Spinal cord (tissue), 9 donors: ENCODE measurements at regions not wholly inside any gene's neighbourhood (a gene's known extent, or its start where the extent isn't known, plus 50 kb on each side); places are given as distances from the start of the nearest gene placed in this dataset.

Experiments
- DNase-seq, 6 donors: peaks; one replicate each; pipeline versions ENCODE4 v3.0.0 to v3.0.0-alpha.2; 2013 to 2015; ENCODE audit warnings: low spot score in 6 of 6, low read depth in 4 of 6
- H3K27ac ChIP-seq: one replicate; pipeline ENCODE4 v1.5.1; 2013; ENCODE audit warnings: low read depth, low read length, control low read depth
- H3K27me3 ChIP-seq: one replicate; pipeline ENCODE4 v1.6.1; 2013; ENCODE audit warnings: low read length; ENCODE audit not compliant: control insufficient read depth, insufficient read depth
- H3K36me3 ChIP-seq: one replicate; pipeline ENCODE4 v1.6.1; 2013; ENCODE audit warnings: low read length; ENCODE audit not compliant: control insufficient read depth, insufficient read depth
- H3K4me1 ChIP-seq: one replicate; pipeline ENCODE4 v1.6.1; 2013; ENCODE audit warnings: low read length; ENCODE audit not compliant: control insufficient read depth, insufficient read depth
- H3K4me3 ChIP-seq: one replicate; pipeline ENCODE4 v1.5.1; 2013; ENCODE audit warnings: low read depth, low read length, control low read depth
- H3K9me3 ChIP-seq: one replicate; pipeline ENCODE4 v1.6.1; 2013; ENCODE audit warnings: low read length; ENCODE audit not compliant: control insufficient read depth, insufficient read depth
- WGBS: methylation state at CpG from one replicate; pipeline ENCODE4 v1.1.5; 2013; ENCODE audit warnings: missing lambda C conversion rate; ENCODE audit not compliant: insufficient coverage; 5-methylcytosine and 5-hydroxymethylcytosine counted together
- donor health status: healthy.

DNA sequence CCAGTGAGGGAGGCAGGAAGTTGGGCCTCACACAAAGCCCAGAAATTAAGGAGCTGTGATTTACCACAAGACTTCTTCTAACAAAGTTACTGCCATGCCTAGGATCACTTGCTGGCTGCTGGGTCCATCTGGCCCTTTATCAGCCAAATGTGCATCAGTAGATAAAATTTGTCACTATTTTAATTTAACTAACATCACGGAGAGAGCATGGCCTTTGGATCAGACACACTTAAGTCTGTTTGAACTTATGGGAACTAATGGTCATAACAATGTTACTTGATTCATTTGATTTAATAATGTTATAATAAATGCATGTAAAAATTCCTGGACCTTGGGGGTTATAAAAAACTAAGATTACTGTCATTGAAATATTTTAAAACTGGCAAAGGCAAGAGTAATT is 67.2 kb upstream of the CCDC190 start:
- Histone ChIP-seq H3K27me3 (no peaks in the 10 kb centered on the region), H3K4me3 (no peak overlapping the region), H3K27ac (no peak overlapping the region), H3K9me3 (no peaks in the 10 kb centered on the region), H3K36me3 (no peaks in the 10 kb centered on the region), H3K4me1 (no peaks in the 10 kb centered on the region)
- whole genome bisulfite sequencing = no CpG with 5 or more reads among the region's 1 CpG
- DNase-seq = no peak

DNA sequence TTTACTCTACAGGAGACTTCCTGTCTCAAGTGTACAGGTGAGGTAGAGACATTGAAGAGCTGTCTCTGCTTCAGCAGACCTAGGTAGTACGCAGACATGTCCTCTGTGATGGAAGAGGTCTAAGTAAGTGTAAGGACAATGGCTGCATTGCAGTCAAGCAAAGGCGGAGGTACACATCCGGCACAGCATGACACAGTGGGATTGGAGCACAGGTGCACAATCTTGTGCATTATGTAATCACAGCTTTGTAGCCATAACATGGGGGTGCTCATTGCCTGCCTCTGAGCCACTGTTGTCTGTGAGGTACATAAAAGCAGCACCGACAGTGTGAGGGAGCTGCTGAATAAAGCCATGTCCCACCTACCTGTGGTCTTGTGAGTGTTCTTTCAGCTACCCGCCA is 66.4 kb upstream of the CCDC190 start:
- 86% methylated on average over 5 of the region's 5 CpGs for WGBS
- H3K4me1 ChIP-seq = no peaks in the 10 kb centered on the region
- H3K9me3 ChIP-seq = no peaks in the 10 kb centered on the region
- no peaks in the 10 kb centered on the region for H3K27me3 ChIP-seq
- H3K27ac ChIP-seq = no peak overlapping the region
- H3K4me3 ChIP-seq = no peak overlapping the region
- DNase-seq = no peak
- no peaks in the 10 kb centered on the region for H3K36me3 ChIP-seq

- WGBS = 86% methylated on average over 2 of the region's 3 CpGs
- Histone ChIP-seq H3K9me3 (no peaks in the 10 kb centered on the region), H3K4me1 (no peaks in the 10 kb centered on the region), H3K4me3 (no peak overlapping the region), H3K27ac (no peak overlapping the region), H3K36me3 (no peaks in the 10 kb centered on the region), H3K27me3 (no peaks in the 10 kb centered on the region)
- DNase-seq = no peak
These were observed 65.9 kb upstream of the CCDC190 start for GRCh38 chr1:162926906-162927305.

DNA sequence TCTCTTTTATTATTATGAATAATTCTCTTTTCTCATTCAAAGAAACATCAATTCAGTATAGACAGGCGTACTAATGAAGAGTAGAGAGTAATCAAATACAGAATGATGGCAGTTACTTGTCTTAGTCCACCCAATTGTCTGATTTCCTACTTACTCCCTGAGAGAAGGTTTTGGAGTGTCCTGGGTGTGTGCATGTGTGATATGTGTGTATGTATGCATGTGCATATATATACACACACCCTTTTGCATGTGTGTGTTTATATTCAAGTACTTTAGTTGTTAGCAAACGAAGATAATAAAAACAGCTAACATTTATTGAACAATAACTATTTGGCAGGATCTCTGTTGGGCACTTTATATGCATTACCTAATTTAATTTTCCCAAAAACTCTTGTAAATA is 63.2 kb upstream of the CCDC190 start:
- no peaks in the 10 kb centered on the region for H3K4me1 ChIP-seq
- H3K27me3 ChIP-seq = no peaks in the 10 kb centered on the region
- H3K9me3 ChIP-seq = no peaks in the 10 kb centered on the region
- H3K27ac ChIP-seq = no peak overlapping the region
- H3K36me3 ChIP-seq = no peaks in the 10 kb centered on the region
- DNase-seq = no peak
- WGBS = no CpG with 5 or more reads among the region's 2 CpGs
- no peak overlapping the region for H3K4me3 ChIP-seq

GRCh38 chr1:162922201-162922600 is 61.2 kb upstream of the CCDC190 start:
- Histone ChIP-seq H3K9me3 (no peaks in the 10 kb centered on the region), H3K36me3 (no peaks in the 10 kb centered on the region), H3K4me1 (no peaks in the 10 kb centered on the region), H3K27me3 (no peaks in the 10 kb centered on the region), H3K4me3 (no peak overlapping the region), H3K27ac (no peak overlapping the region)
- WGBS = no CpG with 5 or more reads among the region's 2 CpGs
- no peak for DNase-seq

- Histone ChIP-seq H3K4me3 (no peak overlapping the region), H3K36me3 (no peaks in the 10 kb centered on the region), H3K4me1 (no peaks in the 10 kb centered on the region), H3K27me3 (no peaks in the 10 kb centered on the region), H3K9me3 (no peaks in the 10 kb centered on the region), H3K27ac (no peak overlapping the region)
- WGBS = 90% methylated on average over 3 of the region's 3 CpGs
- no peak for DNase-seq
These were observed 60.3 kb upstream of the CCDC190 start for GRCh38 chr1:162921311-162921710.

- no peak overlapping the region for H3K4me3 ChIP-seq
- H3K4me1 ChIP-seq = no peaks in the 10 kb centered on the region
- no peak overlapping the region for H3K27ac ChIP-seq
- no peaks in the 10 kb centered on the region for H3K27me3 ChIP-seq
- no peaks in the 10 kb centered on the region for H3K9me3 ChIP-seq
- 88% methylated on average over 6 of the region's 6 CpGs for WGBS
- DNase-seq = no peak
- H3K36me3 ChIP-seq = no peaks in the 10 kb centered on the region
These were observed 58.1 kb upstream of the CCDC190 start for GRCh38 chr1:162919034-162919433.

GRCh38 chr1:162918151-162918754 is 57.3 kb upstream of the CCDC190 start:
- H3K4me3 ChIP-seq = no peak overlapping the region
- no peak overlapping the region for H3K27ac ChIP-seq
- H3K27me3 ChIP-seq = no peaks in the 10 kb centered on the region
- H3K9me3 ChIP-seq = peaks cover under 1% of the 10 kb centered on the region
- WGBS = 41% methylated on average over 3 of the region's 8 CpGs
- H3K36me3 ChIP-seq = no peaks in the 10 kb centered on the region
- no peaks in the 10 kb centered on the region for H3K4me1 ChIP-seq
- DNase-seq = no peak

- Histone ChIP-seq H3K27ac (no peak overlapping the region), H3K9me3 (peaks cover 4% of the 10 kb centered on the region), H3K4me1 (no peaks in the 10 kb centered on the region), H3K36me3 (no peaks in the 10 kb centered on the region), H3K4me3 (no peak overlapping the region), H3K27me3 (no peaks in the 10 kb centered on the region)
- no peak for DNase-seq
- WGBS = 87% methylated on average over 5 of the region's 6 CpGs
These were observed 56.0 kb upstream of the CCDC190 start for GRCh38 chr1:162916821-162917613.

- no peak overlapping the region for H3K27ac ChIP-seq
- no peak for DNase-seq
- peaks cover 4% of the 10 kb centered on the region for H3K9me3 ChIP-seq
- no peaks in the 10 kb centered on the region for H3K4me1 ChIP-seq
- WGBS = no CpG with 5 or more reads among the region's 2 CpGs
- no peaks in the 10 kb centered on the region for H3K27me3 ChIP-seq
- no peaks in the 10 kb centered on the region for H3K36me3 ChIP-seq
- no peak overlapping the region for H3K4me3 ChIP-seq
These were observed 55.4 kb upstream of the CCDC190 start for GRCh38 chr1:162916407-162916806.
